Cardiac muscle cell (in vitro differentiated cells and primary cell): ENCODE measurements at regions not wholly inside any gene's neighbourhood (a gene's known extent, or its start where the extent isn't known, plus 50 kb on each side); places are given as distances from the start of the nearest gene placed in this dataset.
"Not testable (repeated sequence)": the region's sequence is repeated elsewhere in the genome, so short reads cannot be mapped to it uniquely, and the experiment has no call there.

Source experiments
- DNase-seq, 2 donors: peaks; one replicate each; pipeline versions ENCODE4 v3.0.0 to v3.0.0-alpha.2; 2010 to 2017; ENCODE audit warnings: low read depth in 1 of 2, low spot score in 1 of 2
- H3K27ac ChIP-seq: fragments of 200-600 bp; sonication (generic); 2 replicates; pipeline ENCODE4 v1.5.1; 2016
- H3K27me3 ChIP-seq: fragments of 200-600 bp; sonication (generic); 2 replicates; pipeline ENCODE4 v1.6.0; 2016; ENCODE audit warnings: control low read depth
- H3K36me3 ChIP-seq: fragments of 200-600 bp; sonication (generic); 2 replicates; pipeline ENCODE4 v1.5.1; 2016; ENCODE audit warnings: control low read depth
- H3K4me1 ChIP-seq: fragments of 200-600 bp; sonication (generic); 2 replicates; pipeline ENCODE4 v1.8.1; 2017; ENCODE audit warnings: low read depth, mild to moderate bottlenecking, mixed run types
- H3K4me3 ChIP-seq: fragments of 200-600 bp; sonication (generic); 2 replicates; pipeline ENCODE4 v1.5.1; 2016; ENCODE audit warnings: mild to moderate bottlenecking
- H3K9me3 ChIP-seq: fragments of 200-600 bp; sonication (generic); 2 replicates; pipeline ENCODE4 v1.5.1; 2017; ENCODE audit warnings: low read depth, mild to moderate bottlenecking, control low read depth
- TF ChIP-seq, protein P1 (sequence below): IDR thresholded peaks from 2 replicates; pipeline ENCODE4 v1.5.1; 2012; ENCODE audit warnings: low read depth, mild to moderate bottlenecking, low read length

GRCh38 chr12:105499205-105499604, 168.7 kb downstream of the C12orf75 start:
- no peaks in the 10 kb centered on the region for H3K9me3 ChIP-seq
- no peak for DNase-seq
- no peaks in the 10 kb centered on the region for H3K27me3 ChIP-seq
- H3K27ac ChIP-seq: no peak overlapping the region
- no peak overlapping the region for H3K4me3 ChIP-seq
- TF ChIP-seq, protein P1, sequence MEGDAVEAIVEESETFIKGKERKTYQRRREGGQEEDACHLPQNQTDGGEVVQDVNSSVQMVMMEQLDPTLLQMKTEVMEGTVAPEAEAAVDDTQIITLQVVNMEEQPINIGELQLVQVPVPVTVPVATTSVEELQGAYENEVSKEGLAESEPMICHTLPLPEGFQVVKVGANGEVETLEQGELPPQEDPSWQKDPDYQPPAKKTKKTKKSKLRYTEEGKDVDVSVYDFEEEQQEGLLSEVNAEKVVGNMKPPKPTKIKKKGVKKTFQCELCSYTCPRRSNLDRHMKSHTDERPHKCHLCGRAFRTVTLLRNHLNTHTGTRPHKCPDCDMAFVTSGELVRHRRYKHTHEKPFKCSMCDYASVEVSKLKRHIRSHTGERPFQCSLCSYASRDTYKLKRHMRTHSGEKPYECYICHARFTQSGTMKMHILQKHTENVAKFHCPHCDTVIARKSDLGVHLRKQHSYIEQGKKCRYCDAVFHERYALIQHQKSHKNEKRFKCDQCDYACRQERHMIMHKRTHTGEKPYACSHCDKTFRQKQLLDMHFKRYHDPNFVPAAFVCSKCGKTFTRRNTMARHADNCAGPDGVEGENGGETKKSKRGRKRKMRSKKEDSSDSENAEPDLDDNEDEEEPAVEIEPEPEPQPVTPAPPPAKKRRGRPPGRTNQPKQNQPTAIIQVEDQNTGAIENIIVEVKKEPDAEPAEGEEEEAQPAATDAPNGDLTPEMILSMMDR: no peak
- H3K4me1 ChIP-seq: no peaks in the 10 kb centered on the region
- H3K36me3 ChIP-seq: no peaks in the 10 kb centered on the region

DNA sequence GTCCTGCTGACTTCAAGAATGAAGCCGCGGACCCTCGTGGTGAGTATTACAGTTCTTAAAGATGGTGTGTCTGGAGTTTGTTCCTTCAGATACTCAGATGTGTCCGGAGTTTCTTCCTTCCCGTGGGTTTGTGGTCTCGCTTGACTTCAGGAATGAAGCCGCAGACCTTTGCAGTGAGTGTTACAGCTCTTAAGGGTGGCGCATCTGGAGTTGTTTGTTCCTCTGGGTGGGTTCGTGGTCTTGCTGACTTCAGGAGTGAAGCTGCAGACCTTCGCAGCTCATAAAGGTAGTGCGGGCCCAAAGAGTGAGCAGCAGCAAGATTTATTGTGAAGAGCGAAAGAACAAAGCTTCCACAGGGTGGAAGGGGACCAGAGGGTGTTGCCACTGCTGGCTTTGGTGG, 170.2 kb downstream of the C12orf75 start:
- H3K4me3 ChIP-seq, H3K27ac ChIP-seq, H3K9me3 ChIP-seq, DNase-seq, H3K36me3 ChIP-seq, H3K27me3 ChIP-seq, H3K4me1 ChIP-seq: not testable (repeated sequence)

GRCh38 chr12:105502426-105502930, 172.0 kb downstream of the C12orf75 start:
- H3K27me3 ChIP-seq: no peaks in the 10 kb centered on the region
- H3K4me3 ChIP-seq: no peak overlapping the region
- H3K36me3 ChIP-seq: no peaks in the 10 kb centered on the region
- H3K9me3 ChIP-seq: no peaks in the 10 kb centered on the region
- DNase-seq: no peak
- no peak overlapping the region for H3K27ac ChIP-seq
- no peaks in the 10 kb centered on the region for H3K4me1 ChIP-seq
- TF ChIP-seq, protein P1: no peak

DNA sequence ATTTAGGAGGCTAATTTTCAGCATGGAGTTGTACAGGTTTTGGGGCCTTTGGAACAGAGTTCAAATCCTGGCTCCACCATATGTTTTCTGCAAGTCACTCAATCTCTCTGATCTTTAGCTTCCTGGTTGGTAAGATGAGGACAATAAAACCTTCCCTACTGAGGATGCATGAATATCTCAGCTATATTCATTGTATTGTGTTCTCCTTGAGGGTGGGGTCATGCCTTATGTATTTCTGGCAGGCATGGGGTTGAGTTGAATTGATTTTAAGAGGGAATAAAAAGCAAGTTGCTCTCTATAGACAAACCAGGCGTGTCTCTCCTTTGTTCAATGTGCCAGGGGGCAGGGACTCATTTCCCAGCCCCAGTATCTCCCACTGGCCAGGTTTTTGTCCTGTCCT, 173.1 kb downstream of the C12orf75 start:
- TF ChIP-seq, protein P1: no peak
- H3K36me3 ChIP-seq: no peaks in the 10 kb centered on the region
- no peak for DNase-seq
- no peaks in the 10 kb centered on the region for H3K4me1 ChIP-seq
- H3K9me3 ChIP-seq: no peaks in the 10 kb centered on the region
- H3K27me3 ChIP-seq: no peaks in the 10 kb centered on the region
- no peak overlapping the region for H3K4me3 ChIP-seq
- no peak overlapping the region for H3K27ac ChIP-seq

- Histone ChIP-seq H3K4me1 (no peaks in the 10 kb centered on the region), H3K9me3 (no peaks in the 10 kb centered on the region), H3K4me3 (no peak overlapping the region), H3K27me3 (no peaks in the 10 kb centered on the region), H3K36me3 (no peaks in the 10 kb centered on the region), H3K27ac (no peak overlapping the region)
- TF ChIP-seq, protein P1: no peak
- no peak for DNase-seq
Measured at GRCh38 chr12:105504286-105504685, 173.8 kb downstream of the C12orf75 start.

GRCh38 chr12:105506678-105507310, 176.3 kb downstream of the C12orf75 start:
- no peaks in the 10 kb centered on the region for H3K36me3 ChIP-seq
- H3K27me3 ChIP-seq: no peaks in the 10 kb centered on the region
- H3K27ac ChIP-seq: no peak overlapping the region
- H3K9me3 ChIP-seq: no peaks in the 10 kb centered on the region
- TF ChIP-seq, protein P1: no peak
- no peak overlapping the region for H3K4me3 ChIP-seq
- no peak for DNase-seq
- no peaks in the 10 kb centered on the region for H3K4me1 ChIP-seq
